Esophagus squamous epithelium (tissue), 5 donors: ENCODE measurements at regions not wholly inside any gene's neighbourhood (a gene's known extent, or its start where the extent isn't known, plus 50 kb on each side); places are given as distances from the start of the nearest gene placed in this dataset.

Experiments used
- DNase-seq: peaks from one replicate; lab custom pipeline; 2025; lab: John Stamatoyannopoulos, UW
- H3K27ac ChIP-seq, 4 donors: fragments of 200-600 bp; sonication (generic); one replicate each; pipeline ENCODE4 v1.5.1; 2016 to 2019; ENCODE audit warnings: mild to moderate bottlenecking in 1 of 4
- H3K27me3 ChIP-seq, 4 donors: fragments of 200-600 bp; sonication (generic); 1 replicate in 3 of 4; 2 replicates in 1 of 4; pipeline versions ENCODE4 v1.5.1 to v1.6.0; 2017 to 2021; ENCODE audit warnings: antibody characterized with exemption in 1 of 4
- H3K36me3 ChIP-seq, 3 donors: fragments of 200-600 bp; sonication (generic); one replicate each; pipeline ENCODE4 v1.5.1; 2016 to 2019
- H3K4me1 ChIP-seq, 3 donors: fragments of 200-600 bp; sonication (generic); one replicate each; pipeline ENCODE4 v1.5.1; 2017 to 2019
- H3K4me3 ChIP-seq, 4 donors: fragments of 200-600 bp; sonication (generic); 1 replicate in 3 of 4; 2 replicates in 1 of 4; pipeline ENCODE4 v1.5.1; 2016 to 2019; ENCODE audit warnings: mild to moderate bottlenecking in 2 of 4, moderate library complexity in 1 of 4
- H3K9me3 ChIP-seq, 3 donors: fragments of 200-600 bp; sonication (generic); one replicate each; pipeline ENCODE4 v1.5.1; 2016 to 2019
- CTCF ChIP-seq, 6 experiments: fragments of 450-650 bp in 4 of 6; fragments of 200-600 bp in 2 of 6; sonication (generic) in 2 of 6; IDR thresholded peaks; one replicate each; pipeline ENCODE4 v1.5.1; 2016 to 2019; ENCODE audit warnings: antibody characterized with exemption in 6 of 6, mild to moderate bottlenecking in 4 of 6, moderate library complexity in 4 of 6
- POLR2A ChIP-seq, 4 donors: fragments of 450-650 bp; IDR thresholded peaks; one replicate each; pipeline ENCODE4 v1.6.1; 2017; ENCODE audit warnings: antibody characterized with exemption in 4 of 4, mild to moderate bottlenecking in 4 of 4, moderate library complexity in 3 of 4
- WGBS, 2 donors: methylation state at CpG; one replicate each; pipeline ENCODE4 v1.1.5; 2018; 5-methylcytosine and 5-hydroxymethylcytosine counted together
- intact Hi-C: fragments of 100-400 bp; cut with DNase I; formaldehyde crosslinking; loops from one replicate; pipeline ENCODE4 v1.15.0; 2022
- donor health status: DM: yes; HTN: yes; CAD: no.

DNA sequence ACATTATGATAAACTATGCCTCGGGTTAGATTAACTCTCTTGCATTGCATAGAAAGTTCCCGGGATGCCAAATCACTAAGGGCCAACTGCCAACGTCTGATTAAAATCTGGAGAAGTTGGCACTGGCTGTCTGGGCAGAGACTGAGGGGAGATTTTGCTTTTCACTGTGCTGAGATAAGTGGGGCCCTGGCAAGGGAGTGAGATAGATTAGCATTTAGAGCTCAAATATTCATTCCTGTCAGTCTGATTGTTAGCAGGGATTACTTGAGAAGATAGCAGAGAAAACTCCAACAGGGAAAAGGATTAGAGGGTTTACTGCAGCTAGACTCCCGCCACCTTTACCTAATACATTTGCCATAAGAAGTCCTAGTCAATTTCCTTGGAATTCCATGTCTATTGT lies 714.1 kb upstream of the CHRM3 start:
- intact Hi-C loops = no loop called here
- Histone ChIP-seq H3K4me1 (peaks cover 0 to 8% (median 3%) of the 10 kb centered on the region in 3 donors), H3K4me3 (no peak overlapping the region), H3K9me3 (no peaks in the 10 kb centered on the region), H3K27me3 (no peaks in the 10 kb centered on the region), H3K27ac (no peak overlapping the region), H3K36me3 (no peaks in the 10 kb centered on the region)
- 3 to 16% methylated on average over 4 of the region's 4 CpGs for WGBS, 2 donors
- DNase-seq = no peak
- no peak for TF ChIP-seq POLR2A (IDR thresholded peaks at IDR 0.05)

GRCh38 chr1:238664139-238664538 lies 722.2 kb upstream of the CHRM3 start:
- Histone ChIP-seq H3K4me1 (no peaks in the 10 kb centered on the region), H3K4me3 (no peak overlapping the region), H3K27ac (no peak overlapping the region), H3K36me3 (no peaks in the 10 kb centered on the region), H3K9me3 (no peaks in the 10 kb centered on the region), H3K27me3 (no peaks in the 10 kb centered on the region)
- no peak for DNase-seq
- WGBS, 2 donors = 43 to 61% methylated on average over 2 of the region's 2 CpGs
- TF ChIP-seq POLR2A (IDR thresholded peaks at IDR 0.05) (no peak), CTCF (IDR thresholded peaks at IDR 0.05) (no peak)
- intact Hi-C loops = no loop called here

- Histone ChIP-seq H3K9me3 (no peaks in the 10 kb centered on the region), H3K27me3 (no peaks in the 10 kb centered on the region), H3K27ac (no peak overlapping the region), H3K36me3 (no peaks in the 10 kb centered on the region), H3K4me3 (no peak overlapping the region), H3K4me1 (no peaks in the 10 kb centered on the region)
- WGBS, 2 donors = 78 to 80% methylated on average over 1 of the region's 1 CpG
- DNase-seq = no peak
- intact Hi-C loops = no loop called here
- no peak for TF ChIP-seq POLR2A (IDR thresholded peaks at IDR 0.05)
- TF ChIP-seq CTCF (IDR thresholded peaks at IDR 0.05) = no peak
Measured at GRCh38 chr1:238660849-238661248, 725.5 kb upstream of the CHRM3 start.

- Histone ChIP-seq H3K36me3 (no peaks in the 10 kb centered on the region), H3K4me3 (no peak overlapping the region), H3K9me3 (no peaks in the 10 kb centered on the region), H3K27ac (no peak overlapping the region), H3K27me3 (no peaks in the 10 kb centered on the region), H3K4me1 (no peaks in the 10 kb centered on the region)
- intact Hi-C loops = no loop called here
- DNase-seq = no peak
- WGBS, 2 donors = 35 to 44% methylated on average over 1 of the region's 1 CpG
- TF ChIP-seq POLR2A (IDR thresholded peaks at IDR 0.05) = no peak
- no peak for TF ChIP-seq CTCF (IDR thresholded peaks at IDR 0.05)
Measured at GRCh38 chr1:238658763-238659162, 727.6 kb upstream of the CHRM3 start.

DNA sequence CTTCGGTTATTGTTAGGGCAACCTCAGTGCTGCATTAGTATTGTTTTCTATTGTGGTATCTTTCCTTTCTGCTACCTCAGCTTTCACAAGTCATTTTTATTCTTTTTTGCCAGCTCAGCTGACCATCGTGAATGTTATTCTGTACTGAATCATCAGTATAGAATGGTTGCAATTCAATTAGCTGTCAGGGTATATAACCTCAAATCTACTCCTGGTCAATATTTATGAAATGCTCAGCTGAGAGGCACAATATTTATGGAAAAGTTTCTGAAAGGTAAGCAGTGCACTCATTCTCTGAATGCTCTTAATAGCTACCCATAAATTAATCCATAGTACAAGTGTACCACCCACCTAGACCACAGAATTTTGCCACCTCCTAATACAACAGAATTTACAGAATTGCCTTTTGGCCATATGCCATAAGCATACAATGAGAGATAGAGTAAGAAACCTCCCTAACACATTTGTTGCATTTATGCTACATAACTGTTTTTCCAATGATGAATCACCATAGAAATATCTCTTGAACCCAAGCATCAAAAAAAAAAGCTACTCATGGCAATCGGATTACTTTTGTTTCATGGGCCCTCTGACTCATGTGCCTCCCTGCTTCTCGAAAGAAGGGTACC lies 732.6 kb upstream of the CHRM3 start:
- Histone ChIP-seq H3K27me3 (no peaks in the 10 kb centered on the region), H3K27ac (no peak overlapping the region), H3K36me3 (no peaks in the 10 kb centered on the region), H3K4me3 (no peak overlapping the region), H3K4me1 (no peaks in the 10 kb centered on the region), H3K9me3 (no peaks in the 10 kb centered on the region)
- no peak for DNase-seq
- TF ChIP-seq CTCF (IDR thresholded peaks at IDR 0.05) = no peak
- TF ChIP-seq POLR2A (IDR thresholded peaks at IDR 0.05) = no peak
- 50 to 54% methylated on average over 4 of the region's 4 CpGs for WGBS, 2 donors
- intact Hi-C loops = no loop called here
